Gastrocnemius medialis (tissue), 4 donors: ENCODE measurements at regions not wholly inside any gene's neighbourhood (a gene's known extent, or its start where the extent isn't known, plus 50 kb on each side); places are given as distances from the start of the nearest gene placed in this dataset.
"Not testable (repeated sequence)": the region's sequence is repeated elsewhere in the genome, so short reads cannot be mapped to it uniquely, and the experiment has no call there.

Source experiments
- ATAC-seq, 2 donors: fragments of 150-250 bp; one replicate each; pipeline ENCODE4 v1.9.1; 2016
- DNase-seq, 2 donors: peaks; one replicate each; pipeline ENCODE4 v3.0.0-alpha.2; 2019
- H3K27ac ChIP-seq, 4 donors: fragments of 200-600 bp; sonication (generic); 1 replicate in 1 of 4; 2 replicates in 3 of 4; pipeline ENCODE4 v1.5.1; 2016 to 2018; ENCODE audit warnings: mild to moderate bottlenecking in 2 of 4, moderate library complexity in 1 of 4
- H3K27me3 ChIP-seq, 3 donors: fragments of 200-600 bp; sonication (generic) in 2 of 3; 1 replicate in 1 of 3; 2 replicates in 2 of 3; pipeline versions ENCODE4 v1.5.1 to v1.6.0; 2016 to 2019; ENCODE audit warnings: mild to moderate bottlenecking in 1 of 3, moderate library complexity in 1 of 3
- H3K36me3 ChIP-seq, 2 donors: fragments of 200-600 bp; sonication (generic) in 1 of 2; one replicate each; pipeline ENCODE4 v1.5.1; 2017 to 2018
- H3K4me1 ChIP-seq, 2 donors: fragments of 200-600 bp; sonication (generic) in 1 of 2; one replicate each; pipeline ENCODE4 v1.5.1; 2016 to 2017; ENCODE audit warnings: mild to moderate bottlenecking in 2 of 2
- H3K4me3 ChIP-seq, 4 donors: fragments of 200-600 bp; sonication (generic) in 3 of 4; 1 replicate in 1 of 4; 2 replicates in 3 of 4; pipeline ENCODE4 v1.5.1; 2016 to 2019; ENCODE audit warnings: mild to moderate bottlenecking in 2 of 4
- H3K9me3 ChIP-seq, 3 donors: fragments of 200-600 bp; sonication (generic) in 2 of 3; 1 replicate in 1 of 3; 2 replicates in 2 of 3; pipeline ENCODE4 v1.5.1; 2016 to 2019
- CTCF ChIP-seq, 5 experiments: fragments of 450-650 bp in 3 of 5; fragments of 200-600 bp in 2 of 5; sonication (generic) in 2 of 5; IDR thresholded peaks in 4 of 5; conservative IDR thresholded peaks in 1 of 5; 1 replicate in 4 of 5; 2 replicates in 1 of 5; pipeline ENCODE4 v1.5.1; 2016 to 2019; ENCODE audit warnings: antibody characterized with exemption in 5 of 5, mild to moderate bottlenecking in 3 of 5, moderate library complexity in 3 of 5
- POLR2A ChIP-seq, 2 donors: fragments of 450-650 bp; IDR thresholded peaks; one replicate each; pipeline ENCODE4 v1.6.1; 2017; ENCODE audit warnings: antibody characterized with exemption in 2 of 2, mild to moderate bottlenecking in 2 of 2, moderate library complexity in 2 of 2
- in situ Hi-C, 4 donors: fragments of 200-750 bp; cut with MboI; loops; one replicate each; pipeline versions ENCODE4 v1.15.0 to v1.8.0; 2017; ENCODE audit warnings: low sequenced_read_pairs in 4 of 4
- intact Hi-C: fragments of 100-400 bp; cut with DNase I; formaldehyde crosslinking; loops from one replicate; pipeline ENCODE4 v1.15.1; 2023; ENCODE audit warnings: low total_unique reads

- H3K4me1 ChIP-seq, result peaks cover 8 to 10% of the 10 kb centered on the region in 2 donors
- no peaks in the 10 kb centered on the region for H3K9me3 ChIP-seq
- intact Hi-C loops (no loop called here), in situ Hi-C loops (no loop called here)
- no peaks in the 10 kb centered on the region for H3K27me3 ChIP-seq
- no peak overlapping the region for H3K27ac ChIP-seq
- TF ChIP-seq POLR2A (IDR thresholded peaks at IDR 0.05) (no peak), CTCF (IDR thresholded peaks at IDR 0.05 in 4 of 5, conservative IDR thresholded peaks at IDR 0.05 in 1 of 5) (no peak)
- H3K36me3 ChIP-seq, result no peaks in the 10 kb centered on the region
- DNase-seq (no peak), ATAC-seq (no peak)
- no peak overlapping the region for H3K4me3 ChIP-seq
Measured at GRCh38 chr17:70327723-70328122, 158.4 kb downstream of the KCNJ2 start.

GRCh38 chr17:70329721-70330120 is 160.4 kb downstream of the KCNJ2 start:
- intact Hi-C loops, result no loop called here
- no peak for DNase-seq
- no peaks in the 10 kb centered on the region for H3K27me3 ChIP-seq

GRCh38 chr17:70331066-70331465 is 161.7 kb downstream of the KCNJ2 start:
- H3K4me1 ChIP-seq, H3K27me3 ChIP-seq, intact Hi-C loops, in situ Hi-C loops, ATAC-seq, H3K9me3 ChIP-seq, H3K27ac ChIP-seq, H3K4me3 ChIP-seq, DNase-seq, H3K36me3 ChIP-seq: not testable (repeated sequence)

More at GRCh38 chr17:70329721-70330120, 160.4 kb downstream of the KCNJ2 start:
- Histone ChIP-seq H3K4me3 (no peak overlapping the region), H3K4me1 (peaks cover 8 to 10% of the 10 kb centered on the region in 2 donors), H3K9me3 (no peaks in the 10 kb centered on the region), H3K27ac (no peak overlapping the region), H3K36me3 (no peaks in the 10 kb centered on the region)
- TF ChIP-seq CTCF (IDR thresholded peaks at IDR 0.05 in 4 of 5, conservative IDR thresholded peaks at IDR 0.05 in 1 of 5) (no peak), POLR2A (IDR thresholded peaks at IDR 0.05) (no peak)
- no peak for ATAC-seq
- in situ Hi-C loops, result no loop called here

- TF ChIP-seq CTCF (IDR thresholded peaks at IDR 0.05 in 4 of 5, conservative IDR thresholded peaks at IDR 0.05 in 1 of 5) (no peak), POLR2A (IDR thresholded peaks at IDR 0.05) (no peak)
- no peaks in the 10 kb centered on the region for H3K27me3 ChIP-seq
- no peaks in the 10 kb centered on the region for H3K36me3 ChIP-seq
- H3K4me1 ChIP-seq, result peaks cover 8 to 10% of the 10 kb centered on the region in 2 donors
- in situ Hi-C loops (no loop called here), intact Hi-C loops (no loop called here)
- H3K27ac ChIP-seq, result no peak overlapping the region
- H3K9me3 ChIP-seq, result no peaks in the 10 kb centered on the region
- H3K4me3 ChIP-seq, result no peak overlapping the region
- ATAC-seq, result no peak
- no peak for DNase-seq
Measured at GRCh38 chr17:70332356-70333210, 163.3 kb downstream of the KCNJ2 start.

GRCh38 chr17:70336411-70336810 is 167.1 kb downstream of the KCNJ2 start:
- ATAC-seq (no peak), DNase-seq (no peak)
- TF ChIP-seq CTCF (IDR thresholded peaks at IDR 0.05 in 4 of 5, conservative IDR thresholded peaks at IDR 0.05 in 1 of 5) (no peak), POLR2A (IDR thresholded peaks at IDR 0.05) (no peak)
- no peaks in the 10 kb centered on the region for H3K4me1 ChIP-seq
- intact Hi-C loops, result no loop called here
- no peaks in the 10 kb centered on the region for H3K9me3 ChIP-seq
- H3K27me3 ChIP-seq, result no peaks in the 10 kb centered on the region
- in situ Hi-C loops, result no loop called here
- no peak overlapping the region for H3K4me3 ChIP-seq
- no peak overlapping the region for H3K27ac ChIP-seq
- H3K36me3 ChIP-seq, result no peaks in the 10 kb centered on the region
